ENCODE measurements at regions not wholly inside any gene's neighbourhood (a gene's known extent, or its start where the extent isn't known, plus 50 kb on each side); places are given as distances from the start of the nearest gene placed in this dataset.

DNA sequence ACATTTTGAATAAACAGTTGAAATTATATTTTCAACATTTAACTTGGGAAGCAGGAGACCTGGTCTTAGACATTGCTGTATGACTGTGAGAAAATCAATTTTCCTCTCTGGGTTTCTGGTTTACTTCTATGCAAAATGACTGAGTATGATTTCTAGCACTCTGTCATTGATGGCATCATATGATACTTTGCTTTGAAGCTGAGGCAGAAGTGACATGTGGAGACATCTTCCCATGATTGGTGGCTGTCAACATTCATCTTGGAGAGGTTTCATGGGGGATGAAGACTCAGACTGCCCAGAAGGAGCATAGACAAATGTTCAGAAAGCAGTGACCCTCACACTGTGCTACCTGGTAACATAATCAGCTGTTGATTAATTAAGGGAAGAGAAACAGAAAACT, 477.9 kb downstream of the PDCD6IP start:
- in situ Hi-C loops (cut with MboI; ENCODE audit: low sequenced_read_pairs, unreplicated experiment): no loop called here

DNA sequence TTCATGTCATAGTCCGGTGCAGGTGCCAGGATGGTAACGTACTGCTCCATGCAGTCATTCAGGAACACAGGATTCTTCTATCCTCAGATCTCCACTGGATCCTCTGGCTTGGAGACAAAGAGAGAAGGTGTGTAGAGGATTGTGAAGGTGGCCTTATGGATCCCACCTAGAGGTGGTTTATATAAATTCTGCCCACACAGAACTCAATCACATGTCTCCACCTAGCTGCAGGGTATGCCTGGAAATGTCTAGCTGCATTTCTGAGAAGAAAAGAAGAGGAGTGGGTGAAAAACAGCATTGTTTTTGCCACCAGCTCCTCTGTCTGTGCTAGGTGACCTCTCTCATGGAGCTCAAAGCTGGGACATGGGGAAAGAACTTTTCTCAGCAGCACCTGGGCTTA, 478.7 kb downstream of the PDCD6IP start:
- TF ChIP-seq, protein P1, sequence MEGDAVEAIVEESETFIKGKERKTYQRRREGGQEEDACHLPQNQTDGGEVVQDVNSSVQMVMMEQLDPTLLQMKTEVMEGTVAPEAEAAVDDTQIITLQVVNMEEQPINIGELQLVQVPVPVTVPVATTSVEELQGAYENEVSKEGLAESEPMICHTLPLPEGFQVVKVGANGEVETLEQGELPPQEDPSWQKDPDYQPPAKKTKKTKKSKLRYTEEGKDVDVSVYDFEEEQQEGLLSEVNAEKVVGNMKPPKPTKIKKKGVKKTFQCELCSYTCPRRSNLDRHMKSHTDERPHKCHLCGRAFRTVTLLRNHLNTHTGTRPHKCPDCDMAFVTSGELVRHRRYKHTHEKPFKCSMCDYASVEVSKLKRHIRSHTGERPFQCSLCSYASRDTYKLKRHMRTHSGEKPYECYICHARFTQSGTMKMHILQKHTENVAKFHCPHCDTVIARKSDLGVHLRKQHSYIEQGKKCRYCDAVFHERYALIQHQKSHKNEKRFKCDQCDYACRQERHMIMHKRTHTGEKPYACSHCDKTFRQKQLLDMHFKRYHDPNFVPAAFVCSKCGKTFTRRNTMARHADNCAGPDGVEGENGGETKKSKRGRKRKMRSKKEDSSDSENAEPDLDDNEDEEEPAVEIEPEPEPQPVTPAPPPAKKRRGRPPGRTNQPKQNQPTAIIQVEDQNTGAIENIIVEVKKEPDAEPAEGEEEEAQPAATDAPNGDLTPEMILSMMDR (IDR thresholded peaks at IDR 0.05; ENCODE audit: borderline replicate concordance, control extremely low read depth, extremely low read depth, insufficient read depth, missing control alignments): peak; percentile 9
- in situ Hi-C loops (cut with MboI; ENCODE audit: low sequenced_read_pairs, unreplicated experiment): no loop called here
- no peak for DNase-seq (ENCODE audit: low spot score)

More for the DNA sequence above, 477.9 kb downstream of the PDCD6IP start:
- DNase-seq (ENCODE audit: low spot score): no peak
- TF ChIP-seq, protein P1 (IDR thresholded peaks at IDR 0.05; ENCODE audit: borderline replicate concordance, control extremely low read depth, extremely low read depth, insufficient read depth, missing control alignments): no peak

DNA sequence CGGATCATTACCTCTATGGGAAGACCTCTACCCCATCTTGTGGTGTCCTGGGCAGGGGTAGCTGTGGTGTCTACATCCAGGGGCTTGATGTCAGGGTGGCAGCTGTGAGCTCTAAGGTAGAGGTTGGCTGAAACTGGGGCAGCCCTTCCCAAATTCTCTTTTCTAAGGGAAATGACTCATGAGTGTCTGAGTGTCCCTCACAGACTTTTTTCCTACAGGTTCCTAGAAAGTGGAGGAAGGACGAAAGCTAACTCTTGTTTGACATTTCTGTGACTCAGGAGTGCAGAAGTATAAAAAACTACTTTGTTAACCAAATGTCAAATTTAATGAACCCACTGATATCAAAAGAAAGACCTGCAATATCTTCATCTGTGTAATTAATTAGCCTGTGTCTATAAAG, 481.5 kb downstream of the PDCD6IP start:
- no peak for DNase-seq (ENCODE audit: low spot score)
- TF ChIP-seq, protein P1 (IDR thresholded peaks at IDR 0.05; ENCODE audit: borderline replicate concordance, control extremely low read depth, extremely low read depth, insufficient read depth, missing control alignments): no peak
- in situ Hi-C loops (cut with MboI; ENCODE audit: low sequenced_read_pairs, unreplicated experiment): no loop called here

DNA sequence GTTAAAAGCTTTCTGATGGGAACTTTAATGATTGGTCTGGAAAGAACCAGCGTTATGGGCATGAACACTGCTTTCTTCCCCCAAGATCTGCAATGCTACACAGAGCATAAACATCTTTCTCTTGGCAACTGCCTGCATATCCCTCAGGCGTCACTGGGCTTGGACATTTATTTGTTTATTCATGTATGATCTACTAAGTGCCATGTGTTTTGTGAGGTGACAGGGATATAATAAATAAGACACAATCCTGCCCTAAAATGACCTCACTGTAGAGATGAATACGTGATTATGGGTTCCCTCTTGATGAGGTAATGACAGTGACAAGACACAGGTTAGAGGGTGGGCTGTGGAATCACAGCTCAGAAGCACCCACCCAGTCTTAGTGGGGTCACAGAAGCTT, 485.3 kb downstream of the PDCD6IP start:
- TF ChIP-seq, protein P1 (IDR thresholded peaks at IDR 0.05; ENCODE audit: borderline replicate concordance, control extremely low read depth, extremely low read depth, insufficient read depth, missing control alignments): no peak
- no peak for DNase-seq (ENCODE audit: low spot score)
- in situ Hi-C loops (cut with MboI; ENCODE audit: low sequenced_read_pairs, unreplicated experiment): no loop called here

DNA sequence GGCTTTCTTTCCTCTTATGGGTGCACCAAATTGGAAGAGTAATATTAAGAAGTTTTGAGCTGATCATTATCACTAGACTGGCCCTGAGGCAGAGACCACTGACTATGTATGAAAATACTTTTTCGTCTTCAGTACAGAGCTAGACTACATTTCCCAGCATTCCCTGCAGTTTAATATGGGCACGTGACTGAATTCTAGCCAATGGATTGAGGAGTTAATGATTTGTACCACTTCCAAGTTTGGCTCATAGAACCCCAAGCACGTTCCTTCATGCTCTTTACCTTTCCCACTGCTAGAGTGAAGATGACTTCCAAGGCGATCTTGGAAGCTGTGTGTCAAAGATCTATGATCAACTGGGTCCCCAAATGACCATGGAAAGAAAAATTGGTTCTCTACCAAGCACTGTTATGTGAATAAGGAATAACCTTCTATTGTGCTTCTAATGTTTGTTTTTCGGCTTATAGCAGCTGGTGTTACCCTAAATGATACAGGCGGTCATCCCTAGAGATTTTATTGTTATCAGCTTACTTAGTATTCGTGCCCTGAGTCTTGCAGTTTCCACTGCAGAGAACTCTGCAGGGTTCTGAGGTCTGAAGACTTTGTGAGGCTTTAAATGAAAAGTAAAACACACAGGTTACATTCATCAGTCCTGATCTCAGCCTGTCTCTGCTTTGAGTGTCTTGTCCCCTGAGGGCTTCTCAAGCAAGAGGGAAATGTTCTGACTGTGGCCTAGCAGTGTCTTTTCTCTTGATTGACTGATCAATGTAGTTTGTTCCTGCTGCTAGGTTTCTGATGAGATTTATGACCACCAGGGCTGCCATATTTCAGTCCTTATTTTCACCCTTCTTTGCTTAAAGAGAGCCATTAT, 486.8 kb downstream of the PDCD6IP start:
- in situ Hi-C loops (cut with MboI; ENCODE audit: low sequenced_read_pairs, unreplicated experiment): no loop called here
- DNase-seq (ENCODE audit: low spot score): no peak
- TF ChIP-seq, protein P1 (IDR thresholded peaks at IDR 0.05; ENCODE audit: borderline replicate concordance, control extremely low read depth, extremely low read depth, insufficient read depth, missing control alignments): no peak

DNA sequence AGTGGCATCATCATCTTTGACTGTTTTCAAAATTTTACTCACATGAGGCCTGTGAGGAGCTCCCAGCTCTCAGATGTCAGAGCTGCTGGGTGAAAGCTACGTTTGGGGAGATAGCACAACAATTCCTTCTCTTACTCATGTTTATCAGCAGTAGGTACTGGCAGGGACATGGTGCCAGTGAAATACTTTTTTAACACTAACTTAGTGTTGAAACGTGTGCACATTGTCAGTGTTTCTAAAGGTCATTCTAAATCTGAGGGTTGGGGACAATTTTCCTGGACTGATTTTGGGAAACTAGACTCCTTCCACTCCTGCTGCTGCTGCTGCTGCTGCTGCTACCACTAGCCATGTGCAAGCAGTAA, 487.4 kb downstream of the PDCD6IP start:
- TF ChIP-seq, protein P1 (IDR thresholded peaks at IDR 0.05; ENCODE audit: borderline replicate concordance, control extremely low read depth, extremely low read depth, insufficient read depth, missing control alignments): no peak
- DNase-seq (ENCODE audit: low spot score): no peak
- in situ Hi-C loops (cut with MboI; ENCODE audit: low sequenced_read_pairs, unreplicated experiment): no loop called here
